Tibial nerve (tissue), 4 donors: ENCODE measurements at regions not wholly inside any gene's neighbourhood (a gene's known extent, or its start where the extent isn't known, plus 50 kb on each side); places are given as distances from the start of the nearest gene placed in this dataset.

ENCODE experiments used
- DNase-seq, 2 donors: peaks; one replicate each; pipeline ENCODE4 v3.0.0-alpha.2; 2019; ENCODE audit warnings: low spot score in 2 of 2
- H3K27ac ChIP-seq, 4 donors: fragments of 200-600 bp; sonication (generic) in 3 of 4; one replicate each; pipeline ENCODE4 v1.5.1; 2017 to 2019; ENCODE audit warnings: mild to moderate bottlenecking in 1 of 4
- H3K27me3 ChIP-seq, 2 donors: fragments of 200-600 bp; sonication (generic) in 1 of 2; one replicate each; pipeline versions ENCODE4 v1.5.1 to v1.6.0; 2017 to 2019
- H3K36me3 ChIP-seq, 3 donors: fragments of 200-600 bp; sonication (generic); one replicate each; pipeline ENCODE4 v1.5.1; 2018 to 2019
- H3K4me1 ChIP-seq, 4 donors: fragments of 200-600 bp; sonication (generic) in 3 of 4; one replicate each; pipeline ENCODE4 v1.5.1; 2017 to 2019
- H3K4me3 ChIP-seq, 4 donors: fragments of 200-600 bp; sonication (generic) in 3 of 4; one replicate each; pipeline ENCODE4 v1.5.1; 2017 to 2019; ENCODE audit warnings: mild to moderate bottlenecking in 1 of 4, moderate library complexity in 1 of 4
- H3K9me3 ChIP-seq, 4 donors: fragments of 200-600 bp; sonication (generic) in 3 of 4; one replicate each; pipeline ENCODE4 v1.5.1; 2017 to 2019
- EP300 ChIP-seq, 2 donors: sonication (generic); formaldehyde crosslinking; IDR thresholded peaks; one replicate each; pipeline ENCODE4 v1.6.1; 2017; ENCODE audit warnings: antibody characterized with exemption in 2 of 2, mild to moderate bottlenecking in 1 of 2
- POLR2A ChIP-seq, 2 donors: fragments of 450-650 bp; IDR thresholded peaks; one replicate each; pipeline ENCODE4 v1.6.1; 2017; ENCODE audit warnings: antibody characterized with exemption in 2 of 2, mild to moderate bottlenecking in 2 of 2, moderate library complexity in 2 of 2
- WGBS, 2 donors: methylation state at CpG; one replicate each; pipeline ENCODE4 v1.1.5; 2018; 5-methylcytosine and 5-hydroxymethylcytosine counted together
- TF ChIP-seq, protein P1 (sequence below), 5 experiments: fragments of 200-600 bp in 3 of 5; fragments of 450-650 bp in 2 of 5; sonication (generic) in 3 of 5; IDR thresholded peaks; one replicate each; pipeline ENCODE4 v1.5.1; 2016 to 2019; ENCODE audit warnings: antibody characterized with exemption in 5 of 5, mild to moderate bottlenecking in 3 of 5, moderate library complexity in 2 of 5

- WGBS, 2 donors, result 53 to 56% methylated on average over 4 of the region's 4 CpGs
Measured at GRCh38 chrX:4708970-4709760, 995.7 kb upstream of the PRKX start.

DNA sequence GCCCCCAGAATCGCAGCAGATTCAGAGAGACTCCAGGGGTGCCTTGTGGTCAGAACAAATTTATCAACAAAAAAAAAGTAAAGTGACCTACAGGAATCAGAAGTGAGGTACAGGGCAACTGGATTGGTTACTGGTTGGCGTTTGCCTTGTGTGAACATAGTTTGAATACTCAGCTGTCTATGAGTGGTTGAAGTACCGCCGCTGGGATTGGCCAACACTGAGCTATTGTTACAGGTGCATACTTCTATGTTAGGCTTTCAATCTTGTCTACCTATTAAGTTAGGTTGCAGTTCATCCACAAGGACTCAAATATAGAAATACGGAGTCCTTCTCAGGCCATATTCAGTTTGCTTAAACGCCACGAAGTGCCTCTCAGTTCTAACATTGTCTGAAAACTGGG is 993.5 kb upstream of the PRKX start:
- Histone ChIP-seq H3K4me1 (no peaks in the 10 kb centered on the region), H3K9me3 (no peaks in the 10 kb centered on the region), H3K36me3 (no peaks in the 10 kb centered on the region), H3K4me3 (no peak overlapping the region), H3K27me3 (no peaks in the 10 kb centered on the region), H3K27ac (no peak overlapping the region)
- TF ChIP-seq POLR2A (IDR thresholded peaks at IDR 0.05), result no peak
- no peak for TF ChIP-seq EP300 (IDR thresholded peaks at IDR 0.05)
- TF ChIP-seq, protein P1, sequence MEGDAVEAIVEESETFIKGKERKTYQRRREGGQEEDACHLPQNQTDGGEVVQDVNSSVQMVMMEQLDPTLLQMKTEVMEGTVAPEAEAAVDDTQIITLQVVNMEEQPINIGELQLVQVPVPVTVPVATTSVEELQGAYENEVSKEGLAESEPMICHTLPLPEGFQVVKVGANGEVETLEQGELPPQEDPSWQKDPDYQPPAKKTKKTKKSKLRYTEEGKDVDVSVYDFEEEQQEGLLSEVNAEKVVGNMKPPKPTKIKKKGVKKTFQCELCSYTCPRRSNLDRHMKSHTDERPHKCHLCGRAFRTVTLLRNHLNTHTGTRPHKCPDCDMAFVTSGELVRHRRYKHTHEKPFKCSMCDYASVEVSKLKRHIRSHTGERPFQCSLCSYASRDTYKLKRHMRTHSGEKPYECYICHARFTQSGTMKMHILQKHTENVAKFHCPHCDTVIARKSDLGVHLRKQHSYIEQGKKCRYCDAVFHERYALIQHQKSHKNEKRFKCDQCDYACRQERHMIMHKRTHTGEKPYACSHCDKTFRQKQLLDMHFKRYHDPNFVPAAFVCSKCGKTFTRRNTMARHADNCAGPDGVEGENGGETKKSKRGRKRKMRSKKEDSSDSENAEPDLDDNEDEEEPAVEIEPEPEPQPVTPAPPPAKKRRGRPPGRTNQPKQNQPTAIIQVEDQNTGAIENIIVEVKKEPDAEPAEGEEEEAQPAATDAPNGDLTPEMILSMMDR (IDR thresholded peaks at IDR 0.05), result no peak
- 88 to 92% methylated on average over 6 to 7 of the region's 7 CpGs for WGBS, 2 donors
- no peak for DNase-seq

More at GRCh38 chrX:4708970-4709760, 995.7 kb upstream of the PRKX start:
- Histone ChIP-seq H3K27ac (no peak overlapping the region), H3K9me3 (no peaks in the 10 kb centered on the region), H3K27me3 (no peaks in the 10 kb centered on the region), H3K4me1 (no peaks in the 10 kb centered on the region), H3K36me3 (no peaks in the 10 kb centered on the region), H3K4me3 (no peak overlapping the region)
- TF ChIP-seq EP300 (IDR thresholded peaks at IDR 0.05) (no peak), POLR2A (IDR thresholded peaks at IDR 0.05) (no peak)
- TF ChIP-seq, protein P1 (IDR thresholded peaks at IDR 0.05), result no peak
- no peak for DNase-seq

GRCh38 chrX:4690521-4690920 is 977.1 kb upstream of the PRKX start:
- Histone ChIP-seq H3K36me3 (no peaks in the 10 kb centered on the region), H3K4me3 (no peak overlapping the region), H3K27me3 (no peaks in the 10 kb centered on the region), H3K9me3 (no peaks in the 10 kb centered on the region), H3K4me1 (no peaks in the 10 kb centered on the region), H3K27ac (no peak overlapping the region)
- no peak for DNase-seq
- WGBS, 2 donors, result 94 to 96% methylated on average over 2 of the region's 2 CpGs
- TF ChIP-seq EP300 (IDR thresholded peaks at IDR 0.05), result no peak
- TF ChIP-seq, protein P1 (IDR thresholded peaks at IDR 0.05), result no peak
- TF ChIP-seq POLR2A (IDR thresholded peaks at IDR 0.05), result no peak

- no peak for DNase-seq
- TF ChIP-seq, protein P1 (IDR thresholded peaks at IDR 0.05), result no peak
- 61 to 72% methylated on average over 6 of the region's 6 CpGs for WGBS, 2 donors
- no peaks in the 10 kb centered on the region for H3K36me3 ChIP-seq
- H3K27me3 ChIP-seq, result no peaks in the 10 kb centered on the region
- no peaks in the 10 kb centered on the region for H3K9me3 ChIP-seq
- no peaks in the 10 kb centered on the region for H3K4me1 ChIP-seq
- no peak overlapping the region for H3K4me3 ChIP-seq
- H3K27ac ChIP-seq, result no peak overlapping the region
Measured at GRCh38 chrX:4682636-4683035, 969.2 kb upstream of the PRKX start.

DNA sequence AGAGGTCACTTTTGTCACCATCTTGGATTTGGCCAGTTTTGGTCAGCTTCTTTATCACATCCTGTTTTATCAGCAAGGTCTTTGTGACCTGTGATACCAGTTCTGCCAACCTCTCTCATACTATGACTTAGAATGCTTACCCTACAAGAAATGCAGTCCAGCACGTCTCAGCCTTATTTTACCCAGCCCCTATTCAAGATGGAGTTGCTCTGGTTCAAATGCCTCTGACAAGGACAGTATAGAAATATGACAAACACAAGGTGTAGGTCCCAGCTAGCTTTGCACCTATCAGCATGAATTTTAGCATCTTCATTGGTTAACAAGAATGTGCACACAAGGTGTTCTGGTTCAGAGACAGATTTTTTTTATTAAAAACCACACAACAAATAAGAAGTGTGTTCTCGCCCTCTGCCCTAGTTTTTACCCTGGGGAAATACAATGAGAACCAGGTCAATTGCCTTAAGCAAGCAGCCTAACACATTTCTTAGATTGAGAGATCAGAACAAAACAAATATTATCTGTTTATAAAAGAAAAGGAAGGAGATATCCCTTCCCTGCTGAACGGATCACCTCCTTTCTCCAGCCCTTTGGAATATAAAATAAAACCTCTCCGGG is 962.3 kb upstream of the PRKX start:
- H3K27ac ChIP-seq, result no peak overlapping the region
- no peak for DNase-seq
- no peaks in the 10 kb centered on the region for H3K4me1 ChIP-seq
- no peak for TF ChIP-seq EP300 (IDR thresholded peaks at IDR 0.05)
- no peak for TF ChIP-seq POLR2A (IDR thresholded peaks at IDR 0.05)
- TF ChIP-seq, protein P1 (IDR thresholded peaks at IDR 0.05), result no peak
- 59 to 63% methylated on average over 4 of the region's 4 CpGs for WGBS, 2 donors
- H3K4me3 ChIP-seq, result no peak overlapping the region
- no peaks in the 10 kb centered on the region for H3K9me3 ChIP-seq
- no peaks in the 10 kb centered on the region for H3K36me3 ChIP-seq
- no peaks in the 10 kb centered on the region for H3K27me3 ChIP-seq
